MM.1S (cell line): ENCODE measurements at regions not wholly inside any gene's neighbourhood (a gene's known extent, or its start where the extent isn't known, plus 50 kb on each side); places are given as distances from the start of the nearest gene placed in this dataset.
"Not testable (repeated sequence)": the region's sequence is repeated elsewhere in the genome, so short reads cannot be mapped to it uniquely, and the experiment has no call there.

Experiments used
- DNase-seq: peaks from one replicate; pipeline ENCODE4 v3.0.0-alpha.2; 2015
- H2AFZ ChIP-seq: fragments of 300-600 bp; sonication (generic); 2 replicates; pipeline ENCODE4 v1.6.0; 2016; ENCODE audit warnings: antibody characterized with exemption, low read length
- H3F3A ChIP-seq: fragments of 300-600 bp; sonication (generic); 2 replicates; pipeline ENCODE4 v1.6.1; 2016; ENCODE audit warnings: mild to moderate bottlenecking, antibody characterized with exemption, low read length, moderate library complexity, mixed read lengths; ENCODE audit not compliant: insufficient read depth
- H3K27ac ChIP-seq: fragments of 300-600 bp; sonication (generic); 2 replicates; pipeline ENCODE4 v1.5.1; 2016; ENCODE audit warnings: mild to moderate bottlenecking, low read length
- H3K27me3 ChIP-seq: fragments of 300-600 bp; sonication (generic); replicated peaks from 2 replicates; pipeline ENCODE4 v1.6.0; 2016; ENCODE audit warnings: low read length; ENCODE audit not compliant: insufficient read depth
- H3K36me3 ChIP-seq: fragments of 300-600 bp; sonication (generic); replicated peaks from 2 replicates; pipeline ENCODE4 v1.6.1; 2016; ENCODE audit warnings: mild to moderate bottlenecking, low read length, mixed read lengths; ENCODE audit not compliant: insufficient read depth
- H3K4me1 ChIP-seq: fragments of 300-600 bp; sonication (generic); 2 replicates; pipeline ENCODE4 v1.6.1; 2016; ENCODE audit warnings: low read length, mixed read lengths
- H3K4me2 ChIP-seq: fragments of 300-600 bp; sonication (generic); 2 replicates; pipeline ENCODE4 v1.6.0; 2016; ENCODE audit warnings: low read depth, low read length
- H3K4me3 ChIP-seq: fragments of 300-600 bp; sonication (generic); 2 replicates; pipeline ENCODE4 v1.5.1; 2016; ENCODE audit warnings: low read length, mixed read lengths
- H3K79me2 ChIP-seq: fragments of 300-600 bp; sonication (generic); 2 replicates; pipeline ENCODE4 v1.6.1; 2016; ENCODE audit warnings: mixed run types, low read length, mixed read lengths
- H3K9ac ChIP-seq: fragments of 300-600 bp; sonication (generic); 2 replicates; pipeline ENCODE4 v1.6.1; 2016; ENCODE audit warnings: low read length, mixed read lengths
- H3K9me2 ChIP-seq: fragments of 300-600 bp; sonication (generic); replicated peaks from 2 replicates; pipeline ENCODE4 v1.6.1; 2016; ENCODE audit warnings: mild to moderate bottlenecking, low read length, mixed read lengths; ENCODE audit not compliant: insufficient read depth
- H3K9me3 ChIP-seq: fragments of 300-600 bp; sonication (generic); replicated peaks from 2 replicates; pipeline ENCODE4 v1.6.1; 2016; ENCODE audit warnings: mild to moderate bottlenecking, low read length, mixed read lengths; ENCODE audit not compliant: insufficient read depth
- H4K20me1 ChIP-seq: fragments of 300-600 bp; sonication (generic); 2 replicates; pipeline ENCODE4 v1.6.1; 2016; ENCODE audit warnings: mild to moderate bottlenecking, low read length, moderate library complexity, mixed read lengths; ENCODE audit not compliant: insufficient read depth
- CTCF ChIP-seq: fragments of 300-600 bp; sonication (generic); IDR thresholded peaks from 2 replicates; pipeline ENCODE4 v1.5.1; 2016; ENCODE audit warnings: antibody characterized with exemption, low read length, mixed read lengths
- EZH2 ChIP-seq: fragments of 300-600 bp; sonication (generic); optimal IDR thresholded peaks from 2 replicates; pipeline ENCODE3; 2017; ENCODE audit warnings: low read depth, mild to moderate bottlenecking, antibody characterized with exemption, low read length, mixed read lengths
- EZH2phosphoT487 ChIP-seq: fragments of 300-600 bp; sonication (generic); IDR thresholded peaks from 2 replicates; pipeline ENCODE4 v1.6.1; 2018; ENCODE audit warnings: antibody characterized with exemption, low read length

GRCh38 chr4:74559853-74560252, 114.9 kb downstream of the AREG start:
- H3K4me3 ChIP-seq = no peak overlapping the region
- no peak overlapping the region for H3K4me2 ChIP-seq
- H3F3A ChIP-seq = no peaks in the 10 kb centered on the region
- H3K9me3 ChIP-seq = no peaks in the 10 kb centered on the region
- no peaks in the 10 kb centered on the region for H3K9me2 ChIP-seq
- no peak overlapping the region for H3K9ac ChIP-seq
- H4K20me1 ChIP-seq = no peaks in the 10 kb centered on the region
- no peaks in the 10 kb centered on the region for H3K36me3 ChIP-seq
- no peak for DNase-seq
- H2AFZ ChIP-seq = no peak overlapping the region
- no peaks in the 10 kb centered on the region for H3K79me2 ChIP-seq
- no peak for TF ChIP-seq EZH2
- TF ChIP-seq EZH2phosphoT487 = no peak
- no peak for TF ChIP-seq CTCF
- H3K27me3 ChIP-seq = no peaks in the 10 kb centered on the region
- no peak overlapping the region for H3K27ac ChIP-seq
- H3K4me1 ChIP-seq = no peaks in the 10 kb centered on the region

- Histone ChIP-seq H3K4me1 (no peaks in the 10 kb centered on the region), H3K4me3 (no peak overlapping the region), H3K27ac (no peak overlapping the region), H3K9ac (no peak overlapping the region), H3K9me2 (no peaks in the 10 kb centered on the region), H3K79me2 (no peaks in the 10 kb centered on the region), H3F3A (no peaks in the 10 kb centered on the region), H3K9me3 (no peaks in the 10 kb centered on the region), H3K27me3 (no peaks in the 10 kb centered on the region), H3K4me2 (no peak overlapping the region), H2AFZ (no peak overlapping the region), H4K20me1 (no peaks in the 10 kb centered on the region), H3K36me3 (no peaks in the 10 kb centered on the region)
- no peak for DNase-seq
- TF ChIP-seq EZH2phosphoT487 = no peak
These were observed 123.0 kb downstream of the AREG start for GRCh38 chr4:74567981-74568380.

- H3K9ac ChIP-seq = no peak overlapping the region
- no peak overlapping the region for H3K4me3 ChIP-seq
- no peaks in the 10 kb centered on the region for H3K4me1 ChIP-seq
- no peaks in the 10 kb centered on the region for H3K27me3 ChIP-seq
- H2AFZ ChIP-seq = no peak overlapping the region
- no peak overlapping the region for H3K27ac ChIP-seq
- DNase-seq = no peak
- H3K4me2 ChIP-seq = no peak overlapping the region
- no peaks in the 10 kb centered on the region for H3K9me2 ChIP-seq
- no peaks in the 10 kb centered on the region for H3K36me3 ChIP-seq
- H3F3A ChIP-seq = no peaks in the 10 kb centered on the region
- no peaks in the 10 kb centered on the region for H3K79me2 ChIP-seq
- H3K9me3 ChIP-seq = no peaks in the 10 kb centered on the region
- TF ChIP-seq EZH2phosphoT487 (no peak), EZH2 (no peak), CTCF (no peak)
- no peaks in the 10 kb centered on the region for H4K20me1 ChIP-seq
These were observed 125.2 kb downstream of the AREG start for GRCh38 chr4:74570095-74570494.

GRCh38 chr4:74578329-74578728, 133.4 kb downstream of the AREG start:
- H3K4me1 ChIP-seq = no peaks in the 10 kb centered on the region
- H3K27me3 ChIP-seq = no peaks in the 10 kb centered on the region
- no peaks in the 10 kb centered on the region for H3K9me2 ChIP-seq
- H3K79me2 ChIP-seq = no peaks in the 10 kb centered on the region
- H3K4me3 ChIP-seq = no peak overlapping the region
- H4K20me1 ChIP-seq = no peaks in the 10 kb centered on the region
- no peaks in the 10 kb centered on the region for H3F3A ChIP-seq
- H3K36me3 ChIP-seq = no peaks in the 10 kb centered on the region
- H2AFZ ChIP-seq = no peak overlapping the region
- TF ChIP-seq CTCF = no peak
- no peak for DNase-seq
- H3K27ac ChIP-seq = no peak overlapping the region
- H3K9ac ChIP-seq = no peak overlapping the region
- no peak overlapping the region for H3K4me2 ChIP-seq
- no peaks in the 10 kb centered on the region for H3K9me3 ChIP-seq

GRCh38 chr4:74578865-74579264, 133.9 kb downstream of the AREG start:
- not testable (repeated sequence) for H3K27me3 ChIP-seq, H3K9me2 ChIP-seq, H3K4me3 ChIP-seq, H3K27ac ChIP-seq, H3K4me2 ChIP-seq, H3K36me3 ChIP-seq, DNase-seq, H3K4me1 ChIP-seq, H3F3A ChIP-seq, H3K9ac ChIP-seq, H2AFZ ChIP-seq, H3K79me2 ChIP-seq, H4K20me1 ChIP-seq, H3K9me3 ChIP-seq
